CD4-positive, alpha-beta T cell treated with Interleukin-4 for 1 hour (primary cell): ENCODE measurements at regions not wholly inside any gene's neighbourhood (a gene's known extent, or its start where the extent isn't known, plus 50 kb on each side); places are given as distances from the start of the nearest gene placed in this dataset.

Source experiments
- DNase-seq, 2 donors: peaks; one replicate each; pipeline ENCODE4 v3.0.0-alpha.2; 2020 to 2022

DNA sequence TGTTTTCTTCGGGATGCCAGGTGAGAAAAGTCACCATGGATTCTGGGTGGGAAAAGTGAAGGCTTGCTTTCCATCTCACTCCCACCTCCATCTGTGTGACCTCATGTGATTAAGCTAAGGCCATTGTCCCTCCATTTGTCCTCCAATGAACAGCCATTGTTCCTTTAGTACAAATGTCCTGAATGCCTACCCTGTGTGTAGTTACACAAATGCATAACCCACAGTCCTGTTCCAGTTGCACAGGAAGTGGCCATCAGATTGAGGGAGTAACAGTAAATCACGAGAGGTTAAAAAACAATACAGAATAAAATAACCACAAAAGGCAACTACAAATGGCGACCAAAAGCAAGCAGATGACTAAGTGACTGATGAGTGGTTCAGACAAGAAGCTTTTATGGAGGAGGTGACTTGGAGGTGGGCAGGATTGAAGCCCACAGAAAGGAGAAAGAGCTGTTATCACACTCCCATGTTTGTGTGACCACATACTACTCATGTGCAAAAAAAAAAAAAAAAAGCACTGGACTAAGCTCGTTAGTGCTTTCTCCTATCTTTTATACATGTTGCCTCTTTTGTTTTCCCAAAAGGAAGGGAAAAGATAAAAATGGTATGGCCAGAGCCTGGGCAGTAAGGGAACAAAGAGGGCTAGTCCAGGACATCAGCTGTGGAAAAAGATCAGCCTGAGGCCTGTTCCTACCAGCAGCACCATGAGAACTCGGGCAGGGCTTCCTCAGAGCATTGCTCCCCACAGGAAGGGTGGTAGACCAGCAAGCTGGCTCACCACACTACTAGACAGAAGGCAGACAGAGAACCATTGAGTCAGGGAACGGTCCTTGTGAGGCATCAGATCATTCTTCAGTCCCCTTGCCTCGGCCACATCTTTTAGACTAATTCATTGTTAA lies 111.0 kb downstream of the TFAP2A start:
- no peak for DNase-seq

DNA sequence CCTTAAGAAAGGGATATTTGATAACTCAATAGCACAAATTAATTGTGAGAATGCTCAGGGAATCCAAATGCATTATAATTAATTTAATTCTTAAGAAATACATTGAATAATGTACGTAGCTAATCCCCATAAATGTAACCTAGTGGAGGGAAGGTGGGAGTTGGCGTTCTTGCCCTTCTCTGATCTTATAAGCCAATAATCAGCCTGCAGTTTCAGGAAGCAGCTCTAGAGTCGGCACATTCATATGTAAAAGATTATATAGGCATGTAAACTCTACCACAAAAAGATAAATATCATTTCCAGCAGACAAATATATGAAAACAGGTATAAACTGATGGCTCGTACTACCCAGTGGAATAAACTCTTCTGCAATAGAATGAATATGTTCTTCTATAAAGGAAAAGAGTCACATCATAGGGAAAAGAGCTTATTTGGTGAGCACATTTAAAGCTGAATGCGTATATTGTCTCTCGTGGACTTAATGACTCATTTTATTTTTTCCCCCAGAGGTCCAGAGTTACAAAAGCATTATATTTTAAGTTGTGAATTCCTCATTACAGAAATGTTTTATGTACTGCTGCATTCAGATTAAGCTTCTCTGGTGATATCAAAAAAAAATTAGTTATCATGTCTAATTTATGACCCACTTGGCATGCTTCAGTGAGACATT lies 112.2 kb downstream of the TFAP2A start:
- DNase-seq = no peak

DNA sequence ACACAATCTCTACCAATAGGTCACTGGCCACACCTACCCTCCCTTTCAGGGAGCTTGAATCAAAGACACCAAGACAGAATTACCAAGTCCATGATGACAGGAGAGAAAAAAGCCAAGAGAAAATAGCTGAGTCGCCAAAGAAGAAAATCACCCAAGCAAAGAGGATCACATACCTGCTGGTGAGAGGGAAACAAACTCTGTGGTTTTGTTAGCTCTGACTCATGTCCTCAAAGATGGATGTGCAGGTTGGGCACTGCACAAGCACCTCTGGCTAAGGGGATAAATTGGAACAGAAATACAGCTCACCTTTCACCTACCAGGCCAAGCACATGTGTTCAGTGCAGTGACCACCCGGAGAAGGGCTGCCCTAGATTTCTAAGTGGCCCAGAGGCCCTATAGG lies 114.8 kb downstream of the TFAP2A start:
- no peak for DNase-seq

DNA sequence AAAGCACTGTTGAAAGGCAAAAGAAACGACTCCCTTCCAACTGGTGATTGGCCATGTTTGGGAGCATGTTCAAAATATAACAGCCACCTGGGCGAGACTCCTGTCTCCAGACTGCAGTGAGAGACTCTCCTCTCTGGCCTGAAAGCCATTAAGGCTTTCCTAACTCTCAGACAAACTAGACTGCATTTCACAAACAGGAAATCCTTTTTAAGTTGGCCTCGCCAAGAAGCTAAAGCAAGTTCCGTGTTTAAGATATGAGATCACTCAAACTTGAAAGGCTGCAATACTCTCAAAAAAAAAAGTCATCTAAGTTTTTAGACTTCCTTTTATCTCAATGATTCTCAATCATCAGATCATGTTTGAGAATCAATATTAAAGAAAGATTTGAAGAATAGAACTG lies 117.0 kb downstream of the TFAP2A start:
- no peak for DNase-seq

DNA sequence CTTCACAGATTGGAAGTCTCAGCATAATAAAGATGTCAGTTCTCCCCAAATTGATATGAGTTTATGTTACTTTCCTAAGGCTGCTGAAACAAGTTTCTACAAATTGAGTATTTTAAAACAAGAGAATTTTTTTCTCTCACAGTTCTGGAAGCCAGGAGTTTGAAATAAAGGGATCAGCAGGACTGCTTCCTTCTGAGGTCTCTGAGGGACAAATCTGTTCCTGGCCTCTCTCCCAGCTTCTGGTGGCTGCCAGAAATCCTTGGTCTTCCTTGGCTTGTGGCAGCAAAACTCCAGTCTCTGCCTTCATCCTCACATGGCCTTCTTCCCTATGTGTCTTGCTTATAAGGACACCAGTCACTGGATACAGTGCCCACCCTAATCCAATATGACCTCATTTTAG lies 136.1 kb downstream of the TFAP2A start:
- DNase-seq = no peak

DNA sequence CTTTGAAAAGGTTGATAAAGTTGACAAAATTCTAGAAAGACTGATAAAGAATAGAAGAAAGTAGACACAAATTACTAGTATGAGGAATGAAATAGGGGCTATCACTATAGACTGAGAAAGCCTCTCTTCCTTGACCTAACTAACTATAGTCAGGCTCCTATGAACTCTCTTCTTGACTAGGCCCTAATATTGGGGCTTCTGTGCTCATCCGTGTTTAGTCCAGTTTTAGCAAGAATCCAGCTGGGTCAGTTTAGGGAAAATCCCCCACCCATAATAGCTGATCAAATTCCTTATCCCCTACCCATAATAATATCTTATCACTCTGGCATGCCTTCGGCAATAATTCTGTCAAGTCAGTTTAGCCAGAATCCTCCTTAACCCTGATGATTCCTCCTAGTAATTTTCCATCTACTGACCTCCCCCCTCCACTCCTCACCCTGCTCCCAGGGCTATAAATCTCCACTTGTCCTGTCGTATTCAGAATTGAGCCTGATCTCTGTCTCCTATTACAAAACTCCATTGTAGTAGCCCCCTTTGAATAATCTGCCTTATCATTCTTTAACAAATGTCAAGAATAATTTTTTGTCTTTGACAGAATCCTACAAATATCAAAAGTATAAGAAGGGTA lies 138.1 kb downstream of the TFAP2A start:
- no peak for DNase-seq

DNA sequence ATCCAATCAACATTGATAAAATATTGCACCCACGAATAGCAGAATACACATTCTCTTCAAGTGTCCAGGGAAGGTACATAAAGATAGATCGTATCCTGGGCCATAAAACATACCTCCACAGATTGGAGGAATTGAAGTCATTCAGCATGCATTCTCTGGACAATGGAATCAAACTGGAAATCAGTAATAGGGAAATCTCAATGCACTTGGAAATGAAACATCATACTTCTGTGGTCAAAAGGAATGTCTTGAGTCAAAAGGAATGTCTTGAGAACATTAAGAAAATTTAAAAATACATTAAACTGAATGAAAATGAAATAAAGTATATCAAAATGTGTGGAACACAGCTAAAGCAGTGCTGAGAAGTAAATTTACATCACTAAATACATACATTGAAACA lies 138.8 kb downstream of the TFAP2A start:
- DNase-seq = no peak

DNA sequence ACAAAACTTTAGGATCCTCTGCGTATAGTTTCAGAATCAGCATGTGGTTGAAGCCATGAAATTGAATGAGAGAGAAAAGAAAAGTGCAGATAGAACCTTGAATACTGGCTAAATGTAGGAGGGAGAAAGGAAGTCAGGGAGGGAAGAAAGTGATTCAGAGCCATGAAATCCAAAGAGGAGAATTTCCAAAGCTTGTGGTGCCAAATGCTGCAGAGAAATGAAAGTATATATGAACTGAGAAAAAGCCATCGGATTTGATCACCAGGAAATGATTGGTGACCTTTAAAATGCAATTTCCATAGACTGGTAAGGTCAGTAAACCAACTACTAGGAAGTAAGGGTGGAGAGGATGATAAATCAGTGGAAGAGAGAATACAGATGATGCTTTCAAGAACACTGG lies 142.3 kb downstream of the TFAP2A start:
- DNase-seq = no peak

DNA sequence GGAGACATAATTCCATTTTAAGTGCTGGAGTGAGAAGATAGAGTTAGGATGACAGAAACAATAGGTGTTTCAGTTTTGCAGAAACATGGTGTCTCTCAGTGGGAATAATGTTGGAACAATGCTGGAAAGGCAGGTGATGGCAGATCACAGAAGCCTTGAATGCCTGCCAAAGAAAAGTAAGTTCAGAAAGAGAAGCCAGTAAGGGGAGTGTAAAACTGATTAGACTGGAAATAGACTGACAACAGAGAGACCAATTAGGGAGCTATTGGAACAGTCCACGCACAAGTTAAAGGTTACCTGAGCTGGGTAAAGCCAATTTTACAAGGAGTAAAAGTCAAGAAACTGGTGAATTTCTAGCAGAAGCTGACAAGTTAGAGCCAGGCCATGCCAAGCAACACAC lies 142.9 kb downstream of the TFAP2A start:
- DNase-seq = no peak

DNA sequence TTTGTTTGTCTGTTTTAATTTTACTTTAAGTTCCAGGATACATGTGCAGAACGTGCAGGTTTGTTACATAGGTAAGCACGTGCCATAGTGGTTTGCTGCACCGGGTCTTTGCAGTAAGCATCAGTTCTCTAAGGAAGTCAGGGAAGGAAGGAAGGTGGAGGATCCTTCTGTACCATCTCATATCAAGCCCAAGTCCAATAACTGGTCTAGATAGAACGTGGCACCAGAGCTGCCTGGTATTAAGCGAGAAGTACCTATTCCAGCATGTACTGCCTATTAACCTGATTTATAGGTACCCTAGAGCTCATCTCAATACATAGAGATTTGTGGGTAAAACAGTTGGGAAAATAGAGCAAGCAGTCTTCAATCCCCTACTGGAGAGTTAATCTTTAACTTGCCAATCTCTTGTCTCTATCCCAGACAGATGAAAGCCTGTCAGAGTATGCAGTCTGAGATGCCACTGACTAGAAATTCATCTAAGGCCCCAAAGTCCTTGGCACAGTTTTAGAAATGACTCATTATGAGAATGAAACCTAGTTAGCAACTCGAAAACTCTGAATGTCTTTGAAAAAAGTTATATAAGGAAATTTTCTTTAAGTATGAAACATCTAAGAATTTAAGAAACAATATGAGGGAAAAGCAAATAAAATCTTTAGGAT lies 144.9 kb downstream of the TFAP2A start:
- DNase-seq = no peak

DNA sequence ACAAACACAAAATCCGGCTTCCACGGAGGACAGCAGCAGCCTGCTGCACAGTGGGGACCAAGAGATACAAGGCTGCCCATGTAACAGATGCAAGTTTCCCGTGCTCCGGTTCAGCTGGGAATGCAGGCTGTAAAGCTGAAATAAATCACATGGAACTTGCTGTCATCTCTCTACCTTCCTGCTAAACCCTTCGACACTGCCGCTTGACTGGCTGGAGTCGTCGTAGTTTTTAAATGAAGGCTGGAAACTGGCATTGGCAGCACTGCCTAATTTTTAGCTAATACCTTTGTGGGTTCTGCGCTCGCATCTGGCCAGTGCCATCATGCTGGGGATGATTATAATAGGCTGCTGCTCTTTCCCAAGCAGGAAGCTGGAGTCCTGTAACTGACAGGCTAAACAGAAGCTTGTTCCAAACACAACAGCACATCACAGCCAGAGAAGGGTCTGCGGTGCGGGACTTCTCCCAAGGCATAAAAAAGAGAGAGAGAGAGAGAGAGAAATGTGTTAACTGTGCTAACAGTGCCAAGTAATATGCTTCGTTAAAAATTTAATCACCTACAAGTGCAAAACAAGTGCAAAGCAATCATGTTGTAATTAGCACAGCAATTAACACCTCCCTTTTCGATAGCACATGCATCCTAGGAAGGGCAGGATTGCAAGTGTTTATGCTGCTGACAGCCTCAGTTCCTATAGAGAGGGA lies 146.1 kb downstream of the TFAP2A start:
- no peak for DNase-seq

DNA sequence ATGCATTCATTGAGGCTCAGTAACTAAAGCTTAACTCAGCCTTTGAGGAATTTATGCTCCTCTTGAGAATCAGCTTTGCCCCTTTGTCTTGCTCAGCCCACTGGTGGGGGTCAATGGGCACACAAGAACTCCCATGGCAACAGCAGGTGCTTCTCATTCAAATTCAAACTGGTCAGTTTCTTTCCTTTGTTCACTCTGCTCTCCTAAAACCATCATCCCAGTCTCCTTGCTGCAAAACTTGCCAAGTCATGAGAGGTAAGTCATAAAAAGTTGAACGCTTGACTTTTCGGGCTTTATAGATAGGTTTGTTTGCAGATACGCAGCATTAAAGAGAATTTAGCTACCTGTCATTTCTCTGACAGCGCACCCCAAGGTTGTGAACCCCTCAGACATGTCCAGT lies 146.8 kb downstream of the TFAP2A start:
- DNase-seq = no peak

DNA sequence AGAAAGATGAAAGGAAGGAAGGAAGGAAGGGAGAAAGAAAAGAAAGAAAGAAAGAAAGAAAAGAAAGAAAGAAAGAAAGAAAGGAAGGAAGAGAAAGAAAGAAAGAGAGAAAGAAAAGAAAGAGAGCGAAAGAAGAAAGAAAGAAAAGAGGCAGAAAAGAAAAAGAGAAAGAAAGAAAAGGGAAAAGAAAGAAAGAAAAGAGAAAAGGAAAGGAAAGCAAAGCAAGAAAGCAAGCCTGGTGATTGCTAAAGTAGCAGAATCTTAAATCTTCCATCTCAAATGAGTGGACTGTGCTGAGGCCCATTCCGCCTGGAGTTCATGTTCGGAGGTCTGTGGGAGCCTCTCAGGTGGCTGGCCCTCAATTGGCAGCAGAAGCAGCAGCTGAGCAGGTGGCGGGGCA lies 148.4 kb downstream of the TFAP2A start:
- DNase-seq = no peak

DNA sequence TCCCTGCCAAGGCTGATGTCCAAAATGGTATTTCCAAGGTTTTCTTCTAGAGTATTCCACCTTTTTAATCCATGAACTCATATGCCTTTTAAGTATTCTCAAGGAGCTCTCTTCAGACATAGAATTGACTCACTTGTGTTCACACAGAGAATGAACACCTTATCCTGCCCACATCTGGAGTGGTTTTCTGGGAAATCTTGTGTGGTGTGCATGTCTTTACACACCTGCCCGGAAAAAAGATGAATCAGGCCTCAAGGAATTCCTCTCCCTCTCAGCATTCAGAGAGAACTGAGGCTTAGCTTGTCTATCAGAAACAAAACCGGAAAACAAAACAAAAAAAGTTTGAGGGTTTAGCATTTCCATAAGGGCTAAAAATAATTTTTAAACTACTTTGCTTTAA lies 148.8 kb downstream of the TFAP2A start:
- no peak for DNase-seq

DNA sequence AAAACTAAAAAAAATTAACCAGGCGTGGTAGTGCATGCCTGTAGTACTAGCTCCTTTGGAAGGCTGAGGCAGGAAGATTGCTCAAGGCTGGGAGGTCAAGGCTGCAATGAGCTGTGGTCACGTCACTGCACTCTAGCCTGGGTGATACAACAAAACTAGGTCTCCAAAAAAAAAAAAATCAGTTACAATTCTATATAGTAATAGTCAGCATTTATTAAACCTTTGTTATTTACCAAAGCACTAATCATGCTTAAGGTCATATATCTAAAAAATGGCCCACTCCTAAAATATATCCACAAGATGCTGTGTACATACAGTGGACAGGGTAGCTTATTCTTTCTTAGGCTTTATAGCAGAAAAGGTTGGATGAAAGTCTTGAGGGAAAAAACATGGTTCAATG lies 152.4 kb downstream of the TFAP2A start:
- DNase-seq = no peak

DNA sequence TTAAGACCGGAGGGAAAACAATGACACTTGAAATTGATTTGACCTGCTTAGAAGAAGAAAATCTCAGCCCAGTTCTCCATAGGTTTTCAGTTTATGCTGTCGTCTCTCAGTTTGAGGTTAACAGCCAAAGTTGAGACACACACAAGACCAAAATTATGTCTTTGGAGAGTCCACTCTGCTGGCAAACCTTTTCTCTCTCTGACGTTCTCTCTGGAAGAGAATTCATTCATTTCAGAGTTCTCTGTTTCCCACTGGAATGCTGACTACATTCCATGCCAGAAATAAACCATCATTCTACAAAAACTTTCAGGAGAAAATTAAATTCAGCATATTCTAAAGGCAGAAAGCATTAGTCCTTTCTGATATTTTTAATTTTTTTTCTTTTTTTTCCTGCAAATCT lies 155.2 kb downstream of the TFAP2A start:
- DNase-seq = no peak

DNA sequence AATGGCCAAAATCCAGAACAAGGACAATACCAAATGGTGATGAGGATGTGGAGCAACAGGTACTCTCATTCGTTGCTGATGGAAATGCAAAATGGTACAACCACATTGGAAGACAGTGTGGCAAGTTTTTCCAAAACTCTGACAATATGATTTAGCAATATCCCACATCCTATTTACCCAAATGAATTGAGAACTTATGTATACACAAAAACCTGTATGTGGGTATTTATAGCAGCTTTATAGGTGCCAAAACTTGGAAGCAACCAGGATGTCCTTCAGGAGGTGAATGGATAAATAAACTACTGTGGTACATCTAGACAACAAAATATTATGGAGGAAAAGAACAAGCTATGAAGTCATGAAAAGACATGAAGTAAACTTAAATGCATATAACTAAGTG lies 156.5 kb downstream of the TFAP2A start:
- no peak for DNase-seq

DNA sequence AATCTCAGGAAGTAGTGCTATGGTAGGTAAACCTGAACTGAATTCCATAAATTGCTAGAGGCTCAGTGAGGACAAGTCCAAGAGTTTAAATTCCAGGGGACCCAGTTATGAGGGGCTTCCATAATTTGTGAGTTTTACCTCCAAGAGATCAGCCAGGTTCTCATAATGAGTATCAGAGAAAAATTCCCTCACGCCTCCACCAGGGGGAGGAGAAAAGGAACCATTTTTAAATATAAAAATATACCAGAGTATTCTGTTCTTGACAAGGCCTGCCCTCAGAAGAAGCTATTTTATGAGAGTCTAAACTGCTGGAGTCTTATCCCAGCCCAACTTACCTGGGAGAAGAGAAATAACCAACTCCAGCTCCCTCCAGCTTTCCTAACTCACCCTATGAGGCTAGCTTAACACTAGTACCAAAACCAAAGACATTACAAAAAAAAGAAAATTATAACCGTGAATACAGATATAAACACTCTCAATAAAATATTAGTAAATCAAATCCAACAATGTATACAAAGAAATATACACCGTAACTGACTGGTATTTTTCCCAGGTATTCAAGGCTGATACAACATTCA lies 158.7 kb downstream of the TFAP2A start:
- DNase-seq = no peak

DNA sequence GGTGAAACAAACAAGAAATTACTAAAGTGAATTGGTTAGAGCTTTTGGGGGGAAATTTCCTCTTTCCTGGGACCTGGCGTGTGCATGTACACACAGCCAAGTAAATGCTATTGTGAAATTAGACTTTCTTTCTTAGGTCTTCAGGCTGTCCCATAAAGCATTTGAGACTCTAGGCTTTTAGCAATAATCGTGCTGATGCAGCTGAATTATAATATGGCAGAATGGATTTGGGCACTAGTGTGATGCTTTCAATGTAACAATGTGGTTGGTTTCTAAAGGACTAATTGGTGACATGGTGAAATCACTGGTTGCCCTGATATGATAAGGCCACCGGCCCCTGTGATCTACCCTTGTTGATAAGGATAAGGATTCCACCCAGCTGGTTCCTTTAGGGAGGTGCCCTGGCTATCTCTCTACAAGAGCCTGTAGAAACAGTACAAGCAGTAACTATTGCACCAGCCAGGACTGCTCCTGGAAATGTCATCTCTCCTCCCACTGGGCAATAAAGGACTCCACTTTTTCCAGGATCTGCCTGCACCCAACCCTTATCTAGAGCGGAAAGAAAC lies 164.1 kb downstream of the TFAP2A start:
- DNase-seq = no peak

DNA sequence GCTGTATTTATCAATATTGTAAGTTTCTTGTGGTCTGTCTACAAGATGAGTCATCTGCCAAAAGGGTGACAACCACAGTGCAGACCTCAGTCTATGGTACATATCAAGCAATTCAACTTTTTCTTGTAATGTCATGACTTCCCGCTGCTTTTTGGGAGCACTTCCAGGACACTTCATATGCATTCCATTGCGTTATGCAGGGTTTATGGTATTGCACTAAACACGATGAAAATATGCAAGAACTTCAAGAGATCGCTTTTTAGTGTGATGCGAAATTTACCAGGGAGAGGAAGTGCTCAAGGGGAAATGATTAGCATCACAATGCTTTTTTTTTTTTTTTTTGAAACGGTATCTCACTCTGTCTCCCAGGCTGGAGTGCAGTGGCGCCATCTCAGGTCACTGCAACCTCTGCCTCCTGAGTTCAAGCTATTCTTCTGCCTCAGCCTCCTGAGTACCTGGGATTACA lies 166.5 kb downstream of the TFAP2A start:
- no peak for DNase-seq

DNA sequence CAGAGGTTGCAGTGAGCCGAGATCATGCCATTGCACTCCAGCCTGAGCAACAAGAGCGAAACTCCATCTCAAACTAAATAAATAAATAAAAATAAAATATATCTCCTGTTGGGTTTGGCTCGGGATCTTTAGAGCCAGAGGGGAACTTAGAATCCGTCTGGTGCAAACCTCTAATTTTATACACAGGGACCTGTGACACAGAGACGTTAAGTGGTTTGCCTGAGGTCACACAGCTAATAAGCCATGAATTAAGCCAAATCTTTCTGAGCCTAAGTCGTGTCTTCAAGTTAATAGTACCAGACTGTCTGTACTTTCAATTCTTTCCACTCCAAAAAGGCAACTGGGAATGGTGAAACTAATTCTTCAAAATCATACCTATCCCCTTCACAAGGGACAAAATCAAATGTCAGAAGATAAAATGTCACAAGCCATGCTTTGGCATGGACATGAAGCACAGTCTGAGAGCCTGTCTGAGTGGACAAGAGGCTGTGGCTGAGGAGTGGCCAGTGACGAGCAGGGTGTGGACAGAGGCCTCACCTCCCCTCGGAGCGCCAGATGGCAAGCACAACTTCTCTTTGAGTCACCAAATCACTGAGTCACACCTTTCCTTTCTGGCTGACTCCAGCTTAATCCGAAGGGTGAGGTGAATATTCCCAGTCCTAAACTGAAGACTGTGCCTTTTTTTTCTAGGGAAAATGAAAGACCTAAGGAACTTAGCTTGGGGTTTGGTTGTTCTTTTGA lies 177.4 kb downstream of the TFAP2A start:
- no peak for DNase-seq
